Activated CD4-positive, alpha-beta T cell treated with anti-CD3 and anti-CD28 coated beads for 1 hour (primary cell): ENCODE measurements at regions not wholly inside any gene's neighbourhood (a gene's known extent, or its start where the extent isn't known, plus 50 kb on each side); places are given as distances from the start of the nearest gene placed in this dataset.
A peak's percentile ranks its signal among the peaks of the same experiment; 100 is the strongest.
"Not testable (repeated sequence)": the region's sequence is repeated elsewhere in the genome, so short reads cannot be mapped to it uniquely, and the experiment has no call there.

Source experiments
- DNase-seq: peaks from one replicate; pipeline ENCODE4 v3.0.0-alpha.2; 2020

DNA sequence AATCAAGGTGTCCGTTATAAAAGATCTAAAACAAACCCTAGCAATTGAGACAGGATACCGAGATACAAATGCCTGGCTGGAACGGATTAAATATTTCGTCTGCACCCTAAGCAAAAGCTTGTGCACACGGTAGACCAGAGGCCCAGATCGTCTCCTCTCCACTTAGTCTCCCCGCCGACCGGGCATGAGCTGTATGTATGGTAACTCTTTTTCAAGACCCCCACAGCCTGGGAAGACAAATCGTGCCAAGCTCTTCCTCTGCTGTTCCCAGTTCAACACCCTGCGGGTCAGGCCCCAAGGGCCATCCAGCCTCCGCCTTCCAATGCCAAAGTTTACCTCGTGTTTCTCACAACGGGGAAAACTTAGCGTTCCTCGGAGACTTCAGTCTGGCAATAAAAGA, 285.7 kb upstream of the GALNT17 start:
- DNase-seq = no peak

DNA sequence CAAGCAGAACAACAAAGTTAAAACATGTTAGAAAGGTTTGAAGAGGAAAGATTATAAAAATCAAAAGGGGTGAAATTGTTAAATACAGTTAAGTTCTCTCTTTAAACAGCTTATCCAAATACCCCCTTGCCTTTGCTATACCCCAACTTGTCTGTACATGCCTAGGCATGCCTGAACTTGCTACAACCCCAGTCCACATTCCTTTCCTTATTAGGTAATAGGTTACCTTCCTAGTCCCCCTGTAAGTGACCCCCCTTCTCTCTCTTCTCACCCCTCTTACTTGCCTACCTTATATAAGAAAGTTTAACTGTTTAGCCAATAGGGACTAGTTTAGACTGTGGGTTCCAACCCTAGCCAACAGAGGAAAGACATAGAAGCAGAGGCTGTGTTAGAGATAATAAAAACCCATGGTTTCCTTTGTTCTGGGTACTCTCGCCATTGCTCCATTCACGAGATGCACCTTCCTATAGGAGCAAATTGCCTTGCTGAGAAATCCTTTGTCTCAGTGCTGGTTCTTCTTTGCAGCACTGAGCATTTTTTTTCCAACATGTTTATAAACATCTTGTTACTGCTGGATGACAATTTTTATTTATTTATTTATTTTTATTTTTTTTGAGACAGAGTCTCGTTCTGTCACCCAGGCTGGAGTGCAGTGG, 282.2 kb upstream of the GALNT17 start:
- DNase-seq = no peak

DNA sequence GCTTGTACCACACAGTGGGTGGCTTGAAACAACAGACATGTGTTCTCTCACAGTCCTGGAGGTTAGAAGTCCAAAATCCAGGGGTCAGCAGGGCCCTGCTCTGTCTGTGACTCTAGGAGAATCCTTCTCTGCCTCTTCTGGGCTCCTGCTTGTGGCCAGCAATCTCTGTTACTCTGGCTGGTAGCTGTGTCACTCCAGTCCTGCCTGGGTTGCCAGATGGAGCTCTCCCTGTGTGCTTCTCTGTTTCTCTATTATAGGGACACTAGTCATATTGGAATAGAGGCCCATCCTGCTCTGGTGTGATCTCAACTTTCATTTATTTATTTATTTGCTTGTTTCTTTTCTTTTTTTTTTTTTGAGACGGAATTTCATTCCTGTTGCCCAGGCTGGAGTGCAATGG, 276.6 kb upstream of the GALNT17 start:
- no peak for DNase-seq

DNA sequence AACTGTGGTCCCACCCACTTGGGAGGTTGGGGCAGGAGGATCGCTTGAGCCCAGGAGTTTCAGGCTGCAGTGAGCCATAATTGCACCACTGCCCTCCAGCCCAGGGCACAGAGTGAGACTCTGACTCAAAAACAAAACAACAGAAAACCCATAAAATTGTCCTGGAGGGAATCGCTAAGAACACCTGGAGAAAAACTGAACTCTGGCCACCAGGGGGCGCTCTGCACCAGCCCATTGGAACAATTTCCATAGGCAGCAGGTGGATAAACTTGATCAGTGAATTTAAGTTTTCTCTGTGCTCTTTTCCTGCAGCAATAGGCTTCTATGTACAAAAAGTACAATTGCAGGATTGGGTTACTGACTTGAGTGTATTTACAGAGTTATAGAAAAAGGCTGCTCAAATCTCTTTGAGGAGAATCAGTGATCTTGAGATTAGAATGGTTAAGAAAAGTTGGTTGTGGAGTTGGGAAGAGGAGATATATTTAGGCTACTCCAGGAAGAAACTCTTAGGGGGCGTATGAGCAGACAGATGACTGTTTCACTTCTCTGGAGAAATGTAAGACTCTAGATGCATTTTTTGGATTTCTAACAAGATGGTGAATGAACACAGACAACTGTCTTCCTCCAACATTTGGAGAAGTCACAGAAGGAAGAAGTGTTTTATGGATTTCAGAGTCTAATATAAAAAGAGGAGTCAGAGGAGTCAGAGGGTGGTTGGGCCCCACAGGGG, 274.9 kb upstream of the GALNT17 start:
- peak; percentile 24 for DNase-seq

DNA sequence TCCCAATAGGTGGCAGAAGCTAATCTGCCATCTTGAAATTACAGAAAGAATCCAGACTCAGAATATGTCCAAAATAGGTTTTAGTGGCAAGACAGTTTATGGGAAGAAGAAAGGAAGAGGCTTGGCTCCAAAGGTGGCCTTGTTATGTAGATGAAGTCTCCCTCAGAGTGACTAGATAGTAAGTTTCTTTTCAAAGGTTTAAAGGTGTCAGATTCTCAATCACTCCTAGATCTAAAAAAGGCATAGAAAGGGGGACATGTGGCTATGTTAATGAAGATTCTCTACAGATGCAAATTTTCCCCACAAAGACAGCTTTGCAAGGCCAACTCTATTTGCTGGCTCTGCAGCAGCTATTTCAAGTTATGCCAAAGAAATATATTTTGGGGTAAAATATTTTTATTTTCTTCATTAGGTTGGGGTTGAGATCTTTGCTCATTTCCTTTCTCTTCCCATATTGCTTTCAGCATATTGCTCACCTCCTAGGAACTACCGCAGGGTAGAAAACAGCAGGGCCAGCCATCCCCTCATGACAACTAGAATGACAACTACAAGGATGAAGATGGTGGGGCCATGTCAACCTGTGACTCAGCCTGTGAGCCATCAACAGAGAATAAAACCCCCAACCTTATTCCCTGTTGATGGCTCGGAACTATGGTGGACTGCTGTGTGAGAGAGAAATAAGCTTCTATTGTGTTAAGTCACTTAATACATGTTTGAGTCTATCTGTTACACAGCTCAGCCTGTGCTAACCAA, 274.0 kb upstream of the GALNT17 start:
- DNase-seq = no peak

DNA sequence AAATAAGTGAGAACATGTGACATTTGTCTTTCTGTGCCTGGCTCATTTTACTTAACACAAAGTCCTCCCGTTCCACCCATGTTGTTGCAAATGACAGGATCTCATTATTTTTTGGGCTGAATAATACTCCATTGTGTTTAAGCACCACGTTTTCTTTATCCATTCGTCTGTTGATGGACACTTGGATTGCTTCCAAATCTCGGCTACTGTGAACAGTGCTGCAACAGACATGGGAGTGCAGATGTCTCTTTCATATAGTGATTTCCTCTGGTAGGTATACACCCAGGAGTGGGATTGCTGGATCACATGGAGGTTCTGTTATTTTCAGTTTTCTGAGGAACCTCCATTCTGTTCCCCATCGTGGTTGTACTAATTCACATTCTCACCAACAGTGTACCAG, 264.4 kb upstream of the GALNT17 start:
- no peak for DNase-seq

DNA sequence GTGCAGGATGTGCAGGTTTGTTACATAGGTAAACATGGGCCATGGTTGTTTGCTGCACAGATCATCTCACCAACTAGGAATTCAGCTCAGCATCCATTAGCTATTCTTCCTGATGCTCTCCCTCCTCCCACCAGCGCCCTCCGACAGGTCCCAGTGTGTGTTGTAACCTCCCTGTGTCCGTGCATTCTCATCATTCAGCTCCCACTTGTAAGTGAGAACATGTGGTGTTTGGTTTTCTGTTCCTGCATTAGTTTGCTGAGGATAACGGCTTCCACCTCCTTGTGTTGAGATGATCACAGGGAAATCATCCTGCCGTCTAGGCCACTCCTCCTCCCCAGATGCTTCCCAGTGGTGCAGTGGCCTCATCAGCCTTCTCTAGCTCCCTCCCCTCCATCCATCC, 261.6 kb upstream of the GALNT17 start:
- no peak for DNase-seq

DNA sequence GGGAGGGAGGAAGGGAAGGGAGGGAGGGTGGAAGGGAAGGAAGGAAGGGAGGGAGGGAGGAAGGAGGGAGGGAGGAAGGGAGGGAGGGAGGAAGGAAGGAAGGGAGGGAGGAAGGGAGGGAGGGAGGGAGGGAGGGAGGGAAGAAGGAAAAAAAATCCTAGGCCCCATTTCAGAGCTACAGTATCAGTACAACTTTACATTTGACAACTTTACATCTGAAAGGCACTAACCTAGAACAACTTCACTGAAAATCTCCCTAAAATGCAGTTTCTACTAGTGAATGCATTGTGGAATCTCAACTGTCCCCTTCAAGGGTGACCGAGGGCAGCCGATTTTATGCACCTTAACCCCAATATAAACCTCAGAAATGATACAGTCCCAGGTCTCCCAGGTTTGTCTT, 259.8 kb upstream of the GALNT17 start:
- no peak for DNase-seq

DNA sequence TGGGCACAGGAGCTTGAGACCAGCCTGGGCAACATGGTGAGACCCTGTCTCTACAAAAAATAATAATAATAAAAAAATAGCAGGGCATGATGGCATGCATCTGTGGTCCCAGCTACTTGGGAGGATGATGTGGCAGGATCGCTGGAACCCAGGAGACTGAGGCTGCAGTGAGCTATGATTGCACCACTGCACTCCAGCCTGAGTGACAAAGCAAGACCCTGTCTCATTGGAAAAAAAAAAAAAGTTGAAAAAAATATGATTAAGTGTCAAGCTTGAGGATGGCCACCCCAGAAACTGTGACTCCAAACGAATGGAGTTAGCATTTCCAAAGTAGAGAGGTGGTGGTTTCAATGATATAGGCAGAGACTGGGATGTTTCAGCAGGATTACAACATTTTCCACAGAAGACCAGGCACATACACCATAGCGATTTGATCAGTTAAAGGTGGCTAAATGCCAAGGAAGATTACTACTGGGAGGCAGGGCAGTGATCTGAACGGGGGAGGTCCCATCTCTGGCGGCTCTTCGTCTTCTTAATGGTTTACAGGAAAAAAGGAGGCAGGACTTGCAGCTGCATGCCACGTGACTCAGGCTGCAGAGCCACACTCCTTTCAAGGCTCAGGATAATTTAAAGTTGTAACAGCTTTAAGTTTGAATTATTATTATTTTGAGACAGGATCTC, 250.6 kb upstream of the GALNT17 start:
- DNase-seq = no peak

DNA sequence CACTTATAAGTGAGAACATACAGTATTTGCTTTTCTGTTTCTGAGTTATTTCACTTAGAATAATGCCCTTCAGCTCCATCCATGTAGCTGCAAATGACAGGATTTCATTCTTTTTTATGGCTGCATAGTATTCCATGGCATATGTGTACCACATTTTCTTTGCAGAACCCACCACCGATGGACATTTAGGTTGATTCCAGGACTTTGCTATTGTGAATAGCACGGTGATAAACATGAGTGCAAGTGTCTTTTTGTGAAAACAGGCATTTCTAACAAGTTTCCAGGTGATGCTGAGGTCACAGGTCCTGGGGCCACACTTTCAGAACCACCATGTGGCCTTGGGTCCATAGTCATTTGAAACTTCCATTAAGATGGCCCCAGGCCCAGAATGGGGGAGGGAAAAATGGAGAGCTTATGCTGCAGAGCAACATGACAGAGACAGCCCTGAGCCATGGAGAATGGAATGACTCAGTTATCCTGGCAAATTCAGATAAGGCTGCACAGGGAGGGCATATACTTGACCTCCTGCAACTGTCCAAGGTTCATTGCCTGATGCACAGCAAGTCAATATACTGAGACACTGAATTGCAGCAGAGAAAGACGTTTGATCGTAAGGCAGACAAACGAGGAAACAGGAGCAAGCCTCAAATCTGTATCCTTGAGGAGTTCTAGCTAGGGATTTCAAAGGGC, 248.0 kb upstream of the GALNT17 start:
- no peak for DNase-seq

DNA sequence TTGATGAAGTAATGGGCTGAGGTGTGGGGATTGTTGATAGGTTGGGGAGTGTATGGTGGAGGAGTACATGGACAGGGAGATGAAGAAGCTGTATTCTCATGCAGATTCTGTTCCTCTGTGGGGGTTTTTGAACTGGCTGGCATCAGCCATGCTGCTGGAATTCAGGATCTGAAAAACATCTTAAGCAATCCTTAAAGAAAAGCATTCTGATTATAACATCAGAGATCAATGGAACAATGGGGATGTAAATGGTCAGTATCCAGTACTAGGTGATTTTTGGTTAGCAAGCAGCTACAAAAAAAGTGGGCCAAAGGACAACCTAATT, 247.5 kb upstream of the GALNT17 start:
- DNase-seq = no peak

DNA sequence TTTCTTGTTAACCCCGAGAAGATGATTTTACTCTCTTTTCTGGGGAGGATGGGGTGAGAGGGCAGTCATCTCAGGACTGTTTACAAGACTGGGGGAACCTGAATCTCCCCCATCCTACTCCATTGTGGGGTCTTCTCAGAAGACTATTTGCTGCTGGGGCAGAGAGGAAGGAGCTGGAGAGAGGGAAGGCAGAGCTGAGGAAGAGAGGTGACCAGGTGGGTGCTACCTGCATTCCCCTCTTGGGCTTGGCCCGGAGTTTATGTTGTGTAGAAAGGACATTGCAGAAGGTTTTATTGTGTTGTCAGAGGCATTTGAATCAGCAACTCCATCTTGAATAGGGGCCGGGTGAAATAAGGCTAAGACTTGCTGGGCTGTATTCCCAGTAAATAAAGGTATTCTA, 247.1 kb upstream of the GALNT17 start:
- DNase-seq = no peak

DNA sequence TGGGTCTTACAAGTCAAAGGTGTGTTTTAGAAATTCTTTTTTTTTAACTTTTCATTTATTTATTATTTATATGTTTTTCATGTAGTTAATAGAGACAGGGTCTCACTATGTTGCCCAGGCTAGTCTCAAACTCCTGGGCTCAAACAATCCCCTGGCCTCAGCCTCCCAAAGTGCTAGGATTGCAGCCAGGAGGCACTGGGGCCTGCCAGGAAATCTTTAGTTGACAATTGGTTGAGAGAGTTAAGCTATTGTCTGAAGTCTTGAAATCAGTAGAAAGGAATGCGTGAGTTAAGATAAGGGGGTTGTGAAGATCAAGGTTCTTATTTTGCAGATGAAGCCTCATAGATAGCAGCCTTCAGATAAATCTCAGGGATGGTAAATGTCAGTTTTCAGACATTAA, 245.4 kb upstream of the GALNT17 start:
- DNase-seq = no peak

DNA sequence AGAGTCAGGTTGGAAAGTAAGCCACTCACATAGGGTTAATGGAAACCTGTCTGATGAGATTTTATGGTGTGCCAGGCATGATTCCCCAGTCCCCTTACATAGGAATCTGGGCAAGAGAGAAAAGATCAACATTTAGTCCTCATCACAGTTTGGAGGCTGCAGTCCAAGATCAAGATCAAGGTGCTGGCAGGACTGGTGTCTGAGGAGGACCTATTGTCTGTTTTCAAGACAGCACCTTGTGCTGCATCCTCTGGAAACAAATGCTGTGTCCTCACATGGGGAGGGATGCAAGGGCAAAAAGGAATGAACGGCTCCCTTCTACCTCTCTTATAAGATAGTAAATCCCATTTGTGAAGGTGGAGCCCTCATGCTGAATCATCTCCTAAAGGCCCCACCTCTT, 244.8 kb upstream of the GALNT17 start:
- DNase-seq = no peak

DNA sequence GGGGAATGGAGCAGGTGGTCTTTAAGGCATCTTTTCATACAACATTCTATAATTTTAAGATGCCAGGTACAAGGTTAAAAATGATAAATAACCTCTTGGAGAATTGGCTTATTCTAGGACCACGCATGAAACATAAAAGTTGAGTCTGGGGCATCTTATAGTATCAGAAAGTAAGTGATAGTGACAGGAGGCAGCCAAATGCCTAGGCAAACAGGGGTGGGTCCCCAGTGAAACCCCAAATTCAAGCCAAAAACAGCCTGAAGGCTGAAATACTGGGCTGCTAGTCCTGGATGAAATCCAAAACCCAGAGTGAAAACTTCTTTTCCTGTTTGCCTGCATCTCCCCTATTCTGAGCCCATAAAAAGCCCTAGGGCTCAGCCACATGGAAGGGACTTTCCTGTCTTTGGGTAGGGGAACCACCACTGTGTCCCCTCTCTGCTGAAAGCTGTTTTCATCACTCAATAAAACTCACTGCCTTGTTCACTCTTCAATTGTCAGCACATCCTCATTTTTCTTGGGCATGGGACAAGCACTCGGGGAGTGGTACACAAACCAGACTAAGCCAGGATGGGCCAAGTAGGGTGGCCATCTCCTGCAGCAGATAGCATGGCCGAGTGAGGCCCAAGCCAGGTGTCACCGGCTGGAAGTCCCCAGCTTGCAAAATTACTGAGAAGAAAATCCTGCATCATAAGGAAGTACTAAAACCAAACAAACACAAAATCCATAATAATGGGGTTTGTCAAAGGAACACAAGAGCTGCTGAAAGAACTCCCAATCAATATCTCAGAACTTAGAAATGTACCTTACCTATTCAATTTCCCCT, 241.6 kb upstream of the GALNT17 start:
- no peak for DNase-seq

DNA sequence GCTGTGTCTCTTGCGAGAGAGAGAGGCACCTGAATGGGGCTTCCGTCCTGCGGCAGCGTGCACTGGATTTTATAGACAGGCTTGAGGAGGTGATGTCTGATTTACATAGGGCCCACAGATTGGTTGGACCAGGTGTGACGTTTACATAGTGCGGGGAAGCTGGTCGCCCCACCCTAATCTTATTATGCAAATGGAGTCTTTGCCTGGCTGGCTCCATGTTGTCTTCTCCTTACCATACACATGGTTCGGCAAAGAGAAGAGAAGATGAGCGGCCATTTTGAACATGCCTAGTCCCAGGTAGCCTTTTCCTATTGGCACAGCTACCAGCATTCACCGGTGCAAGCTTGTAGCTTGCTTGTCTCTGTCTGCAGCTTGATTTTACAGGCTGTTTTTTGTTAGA, 238.5 kb upstream of the GALNT17 start:
- DNase-seq = no peak

DNA sequence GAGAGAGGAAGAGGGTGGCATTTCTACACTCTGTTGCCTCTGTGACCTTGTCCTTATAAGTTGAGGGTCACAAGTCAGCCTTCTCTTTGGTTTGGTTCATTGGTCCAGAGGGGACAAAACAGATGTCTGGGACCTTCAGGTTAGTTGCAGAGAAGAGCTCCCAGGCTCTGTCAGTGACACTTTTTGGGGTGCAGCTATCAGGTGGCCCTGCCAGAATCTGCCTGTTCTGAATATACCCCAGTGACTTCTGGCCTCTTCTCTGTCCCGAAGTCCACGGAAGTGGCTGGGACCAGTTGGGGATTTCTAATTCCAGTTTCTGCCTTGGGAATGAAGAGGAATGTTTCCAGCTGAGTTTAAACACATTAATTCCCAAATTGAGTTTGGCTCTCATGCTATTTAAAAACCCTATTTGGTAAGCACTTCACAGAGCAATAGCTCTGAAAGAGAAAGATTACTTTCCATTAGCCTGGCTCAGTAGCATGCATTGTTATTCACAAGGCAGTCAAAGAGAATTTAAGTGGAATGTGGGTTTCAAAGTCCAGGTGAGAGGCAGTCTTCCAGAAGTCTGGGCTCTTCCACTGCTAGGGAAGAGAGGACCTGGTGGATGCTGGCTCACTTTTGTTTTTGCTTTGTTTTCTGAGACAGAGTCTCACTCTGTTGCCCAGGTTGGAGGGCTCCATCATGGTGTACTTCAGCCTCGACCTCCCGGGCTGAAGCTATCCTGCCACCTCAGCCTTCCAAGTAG, 237.8 kb upstream of the GALNT17 start:
- DNase-seq = no peak

DNA sequence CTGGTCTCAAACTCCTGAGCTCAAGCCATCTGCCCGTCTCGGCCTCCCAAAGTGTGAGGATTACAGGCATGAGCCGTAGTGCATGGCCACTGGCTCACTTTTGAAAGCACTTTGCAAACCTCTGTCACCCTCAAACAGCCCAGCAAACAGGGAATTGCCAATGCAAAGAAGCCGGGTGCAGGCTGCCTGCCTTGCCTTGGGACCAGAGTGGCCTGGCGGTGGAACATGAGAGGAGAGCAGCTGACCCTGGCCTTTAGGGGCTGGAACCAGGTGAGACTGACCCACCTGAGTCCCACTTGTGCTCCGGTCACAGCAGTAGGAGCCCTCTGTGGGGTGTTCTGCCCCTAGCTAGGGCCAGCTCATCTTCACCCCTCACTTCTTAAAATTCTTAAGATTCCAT, 237.1 kb upstream of the GALNT17 start:
- DNase-seq = no peak

DNA sequence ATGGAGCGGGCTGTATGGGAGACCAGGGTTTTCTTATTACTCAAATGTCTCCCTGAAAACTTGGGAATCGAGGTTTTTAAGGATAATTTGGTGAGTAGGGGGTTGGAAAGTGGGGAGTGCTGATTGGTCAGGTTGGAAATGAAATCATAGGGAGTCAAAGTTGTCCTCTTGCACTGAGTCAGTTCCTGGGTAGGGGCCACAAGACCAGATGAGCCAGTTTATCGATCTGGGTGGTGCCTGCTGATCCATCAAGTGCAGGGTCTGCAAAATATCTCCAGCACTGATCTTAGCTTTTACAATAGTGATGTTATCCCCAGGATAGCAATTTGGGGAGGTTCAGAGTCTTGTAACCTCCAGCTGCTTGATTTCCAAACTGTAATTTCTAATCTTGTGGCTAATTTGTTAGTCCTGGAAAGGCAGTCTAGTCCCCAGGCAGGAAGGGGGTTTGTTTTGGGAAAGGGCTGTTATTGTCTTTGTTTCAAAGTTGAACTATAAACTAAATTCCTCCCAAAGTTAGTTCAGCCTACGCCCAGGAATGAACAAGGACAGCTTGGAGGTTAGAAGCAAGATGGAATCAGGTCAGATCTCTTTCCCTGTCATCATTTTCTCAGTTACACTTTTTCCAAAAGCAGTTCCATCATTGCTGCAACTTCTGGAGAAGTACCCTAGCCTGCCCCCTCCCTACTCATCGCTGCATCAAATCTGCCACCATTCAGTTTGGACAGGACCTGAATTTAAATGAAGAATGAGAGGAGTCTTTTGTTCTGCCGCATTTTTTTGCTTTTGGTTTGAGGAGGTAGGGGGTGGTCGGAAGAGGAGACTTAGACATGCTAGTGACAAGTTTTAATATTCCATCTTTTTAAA, 236.4 kb upstream of the GALNT17 start:
- not testable (repeated sequence) for DNase-seq
